ENCODE measurements at regions not wholly inside any gene's neighbourhood (a gene's known extent, or its start where the extent isn't known, plus 50 kb on each side); places are given as distances from the start of the nearest gene placed in this dataset.

- TF ChIP-seq RREB1 (CRISPR knock-in tag; IDR thresholded peaks at IDR 0.05) (no peak), C11orf30 (IDR thresholded peaks at IDR 0.05; ENCODE audit: low read depth) (no peak), CHD7 (IDR thresholded peaks at IDR 0.05; ENCODE audit: low read depth, low read length) (no peak), NKRF (IDR thresholded peaks at IDR 0.05; ENCODE audit: borderline replicate concordance) (no peak)
These were observed 170.5 kb downstream of the NDUFA10 start (continued) for GRCh38 chr2:239854596-239854995.
